ENCODE measurements at regions not wholly inside any gene's neighbourhood (a gene's known extent, or its start where the extent isn't known, plus 50 kb on each side); places are given as distances from the start of the nearest gene placed in this dataset.
A peak's percentile ranks its signal among the peaks of the same experiment; 100 is the strongest.

DNA sequence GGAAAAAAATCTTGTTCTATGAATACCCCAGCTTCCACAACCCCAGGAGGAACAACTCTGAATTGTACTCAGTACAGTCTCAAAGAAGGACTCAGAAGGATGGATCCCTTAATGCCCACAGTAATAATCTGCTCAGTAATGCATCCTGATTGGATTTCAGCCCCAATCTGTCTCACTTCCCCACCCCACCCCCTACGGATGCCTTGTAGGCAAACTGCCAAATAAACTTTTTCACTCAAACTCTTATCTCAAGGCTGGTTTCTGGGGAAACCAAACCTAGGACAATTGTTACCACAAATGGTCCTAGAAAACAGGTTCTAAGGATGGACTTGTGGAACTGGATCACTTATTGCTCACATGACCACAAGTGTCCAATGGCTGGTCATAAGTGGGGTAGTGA, 1021.8 kb upstream of the INTU start:
- no peak for FAIRE-seq
- DNase-seq (ENCODE audit: insufficient read length, low spot score): no peak
- TF ChIP-seq PAX5 (IDR thresholded peaks at IDR 0.05; ENCODE audit: insufficient read depth, low read length, severe bottlenecking) (no peak), SPI1 (IDR thresholded peaks at IDR 0.05; ENCODE audit: low read depth, low read length) (no peak), TAF1 (IDR thresholded peaks at IDR 0.05; ENCODE audit: low read depth, low read length) (no peak), POLR2A (IDR thresholded peaks at IDR 0.05; ENCODE audit: low read depth, low read length) (no peak), POU2F2 (IDR thresholded peaks at IDR 0.05; ENCODE audit: low read depth, low read length) (no peak), POLR2AphosphoS5 (IDR thresholded peaks at IDR 0.05; ENCODE audit: low read depth, low read length) (no peak)

DNA sequence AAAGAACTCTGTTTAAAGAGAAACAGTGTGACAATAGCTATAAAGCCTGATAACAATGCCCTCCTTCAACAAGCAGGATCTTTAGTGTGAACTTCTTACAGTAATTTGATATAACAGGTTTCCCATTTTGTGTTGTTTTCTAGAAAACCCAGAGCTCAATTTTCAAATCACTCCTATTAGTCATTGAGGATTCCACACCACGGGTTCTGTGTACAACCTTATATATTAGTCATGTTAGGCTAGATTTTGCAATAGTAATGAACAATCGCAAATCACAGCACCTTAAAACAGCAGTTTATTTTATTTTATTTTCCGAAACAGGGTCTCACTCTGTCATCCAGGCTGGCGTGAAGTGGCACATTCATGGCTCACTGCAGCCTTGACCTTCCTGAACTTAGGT, 1020.9 kb upstream of the INTU start:
- DNase-seq (ENCODE audit: insufficient read length, low spot score) (no peak), FAIRE-seq (no peak)
- no peak for TF ChIP-seq PAX5 (IDR thresholded peaks at IDR 0.05; ENCODE audit: insufficient read depth, low read length, severe bottlenecking)
- no peak for TF ChIP-seq POLR2AphosphoS5 (IDR thresholded peaks at IDR 0.05; ENCODE audit: low read depth, low read length)
- no peak for TF ChIP-seq SPI1 (IDR thresholded peaks at IDR 0.05; ENCODE audit: low read depth, low read length)
- no peak for TF ChIP-seq POLR2A (IDR thresholded peaks at IDR 0.05; ENCODE audit: low read depth, low read length)
- no peak for TF ChIP-seq TAF1 (IDR thresholded peaks at IDR 0.05; ENCODE audit: low read depth, low read length)
- TF ChIP-seq POU2F2 (IDR thresholded peaks at IDR 0.05; ENCODE audit: low read depth, low read length): no peak

DNA sequence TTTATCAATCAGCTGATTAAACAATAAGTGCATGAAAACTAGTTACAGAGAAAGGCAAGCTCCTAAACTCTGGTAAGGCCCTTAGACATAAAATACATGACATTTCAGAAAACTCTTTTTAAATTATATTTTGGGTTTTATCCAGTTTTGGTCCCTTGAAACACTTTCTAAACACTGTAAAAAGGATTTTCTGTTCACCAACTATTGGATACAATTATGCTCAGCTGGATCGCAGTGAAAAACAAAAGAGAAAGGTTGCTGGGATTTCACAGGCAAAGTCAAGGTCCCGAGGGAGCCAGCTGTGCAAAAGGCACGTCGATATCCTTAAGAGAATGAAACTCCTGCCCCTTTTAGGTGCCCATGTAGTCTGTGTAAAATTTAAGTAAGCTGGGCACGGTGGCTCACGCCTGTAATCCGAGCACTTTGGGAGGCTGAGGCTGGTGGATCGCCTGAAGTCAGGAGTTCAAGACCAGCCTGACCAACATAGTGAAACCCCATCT, 1018.4 kb upstream of the INTU start:
- DNase-seq (ENCODE audit: insufficient read length, low spot score): no peak
- FAIRE-seq: no peak
- no peak for TF ChIP-seq POU2F2 (IDR thresholded peaks at IDR 0.05; ENCODE audit: low read depth, low read length)
- no peak for TF ChIP-seq POLR2A (IDR thresholded peaks at IDR 0.05; ENCODE audit: low read depth, low read length)
- no peak for TF ChIP-seq PAX5 (IDR thresholded peaks at IDR 0.05; ENCODE audit: insufficient read depth, low read length, severe bottlenecking)
- TF ChIP-seq SPI1 (IDR thresholded peaks at IDR 0.05; ENCODE audit: low read depth, low read length): no peak
- TF ChIP-seq TAF1 (IDR thresholded peaks at IDR 0.05; ENCODE audit: low read depth, low read length): no peak
- no peak for TF ChIP-seq POLR2AphosphoS5 (IDR thresholded peaks at IDR 0.05; ENCODE audit: low read depth, low read length)

DNA sequence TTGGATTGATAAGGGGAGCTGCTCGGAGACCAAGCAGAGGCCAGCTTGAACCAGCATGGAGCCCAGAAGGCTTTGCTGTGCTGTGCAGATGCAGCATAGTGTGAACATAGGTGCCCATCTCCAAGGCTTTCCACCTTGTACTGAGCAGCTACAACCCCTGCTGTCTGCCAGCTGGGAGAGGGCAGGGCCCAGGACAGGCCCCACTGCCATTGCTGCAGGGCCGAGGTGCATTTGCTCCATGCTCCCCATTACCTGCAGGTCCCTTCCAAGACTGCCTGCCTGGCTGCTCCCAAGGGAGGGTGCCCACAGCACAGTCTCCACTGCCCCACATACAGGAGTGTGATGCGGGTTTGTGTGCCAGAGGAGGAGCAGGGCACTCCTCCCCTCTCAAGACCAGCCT, 1016.0 kb upstream of the INTU start:
- FAIRE-seq (no peak), DNase-seq (ENCODE audit: insufficient read length, low spot score) (no peak)
- no peak for TF ChIP-seq PAX5 (IDR thresholded peaks at IDR 0.05; ENCODE audit: insufficient read depth, low read length, severe bottlenecking)

DNA sequence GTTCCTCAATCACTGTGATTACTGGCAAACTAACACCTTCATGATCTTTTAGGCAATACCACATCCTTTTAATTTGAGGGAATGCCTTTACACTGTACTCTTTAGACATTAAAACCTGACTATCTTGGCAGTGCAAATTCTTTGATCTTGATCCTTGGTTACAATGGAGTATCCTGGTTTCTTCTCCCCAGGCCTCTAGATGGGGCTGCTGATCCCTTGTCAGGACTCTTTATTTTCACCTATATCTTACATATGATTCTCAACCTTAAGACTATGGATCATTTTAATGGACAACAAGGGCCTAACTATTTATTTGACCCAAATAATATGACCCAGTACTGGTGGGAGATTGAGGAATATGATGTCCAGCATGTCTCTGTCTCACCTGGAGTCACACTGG, 1005.5 kb upstream of the INTU start:
- no peak for FAIRE-seq
- TF ChIP-seq TAF1 (IDR thresholded peaks at IDR 0.05; ENCODE audit: low read depth, low read length) (no peak), PAX5 (IDR thresholded peaks at IDR 0.05; ENCODE audit: insufficient read depth, low read length, severe bottlenecking) (no peak), SPI1 (IDR thresholded peaks at IDR 0.05; ENCODE audit: low read depth, low read length) (no peak), POLR2AphosphoS5 (IDR thresholded peaks at IDR 0.05; ENCODE audit: low read depth, low read length) (no peak)

DNA sequence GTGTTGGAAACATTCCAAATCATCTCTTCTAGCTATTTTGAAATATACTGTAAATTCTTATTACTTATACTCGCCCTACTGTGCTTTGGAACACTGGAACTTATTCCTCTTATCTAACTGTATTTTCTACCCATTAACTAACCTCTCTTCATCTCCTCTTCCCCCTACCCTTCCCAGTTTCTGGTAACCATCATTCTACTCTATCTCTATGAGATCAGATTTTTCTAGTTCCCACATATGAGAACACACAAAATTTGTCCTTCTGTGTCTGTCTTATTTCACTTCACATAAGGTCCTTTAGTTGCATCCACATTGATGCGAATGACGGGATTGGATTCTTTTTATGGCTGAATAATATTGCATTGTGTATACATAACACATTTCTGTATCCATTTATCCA, 1003.8 kb upstream of the INTU start:
- FAIRE-seq (no peak), DNase-seq (ENCODE audit: insufficient read length, low spot score) (no peak)
- TF ChIP-seq POLR2AphosphoS5 (IDR thresholded peaks at IDR 0.05; ENCODE audit: low read depth, low read length) (no peak), TAF1 (IDR thresholded peaks at IDR 0.05; ENCODE audit: low read depth, low read length) (no peak), SPI1 (IDR thresholded peaks at IDR 0.05; ENCODE audit: low read depth, low read length) (no peak), POLR2A (IDR thresholded peaks at IDR 0.05; ENCODE audit: low read depth, low read length) (no peak), PAX5 (IDR thresholded peaks at IDR 0.05; ENCODE audit: insufficient read depth, low read length, severe bottlenecking) (no peak), POU2F2 (IDR thresholded peaks at IDR 0.05; ENCODE audit: low read depth, low read length) (no peak)

More for the DNA sequence above, 1005.5 kb upstream of the INTU start:
- no peak for DNase-seq (ENCODE audit: insufficient read length, low spot score)

DNA sequence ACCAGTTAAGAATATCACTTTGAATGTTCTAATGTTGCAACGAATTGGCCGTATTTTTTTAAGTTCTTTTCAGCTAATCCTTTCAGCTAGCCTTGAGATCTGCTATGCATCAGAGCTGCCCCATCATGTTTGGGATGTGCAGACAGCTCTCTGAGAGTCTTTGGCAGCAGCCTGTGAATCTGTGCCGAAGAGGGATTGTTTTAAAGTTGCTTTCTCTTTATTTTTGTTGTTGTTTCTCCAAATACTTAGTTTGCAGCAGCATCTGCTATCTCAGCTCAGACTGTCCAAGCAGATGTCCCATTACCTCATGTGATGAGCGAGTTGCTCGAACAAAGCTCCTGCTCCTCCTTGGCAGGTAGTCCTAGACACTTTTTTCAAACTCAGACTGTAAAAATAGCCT, 1002.5 kb upstream of the INTU start:
- no peak for DNase-seq (ENCODE audit: insufficient read length, low spot score)
- TF ChIP-seq SPI1 (IDR thresholded peaks at IDR 0.05; ENCODE audit: low read depth, low read length) (no peak), POU2F2 (IDR thresholded peaks at IDR 0.05; ENCODE audit: low read depth, low read length) (no peak), PAX5 (IDR thresholded peaks at IDR 0.05; ENCODE audit: insufficient read depth, low read length, severe bottlenecking) (no peak), POLR2A (IDR thresholded peaks at IDR 0.05; ENCODE audit: low read depth, low read length) (no peak), POLR2AphosphoS5 (IDR thresholded peaks at IDR 0.05; ENCODE audit: low read depth, low read length) (no peak), TAF1 (IDR thresholded peaks at IDR 0.05; ENCODE audit: low read depth, low read length) (no peak)
- no peak for FAIRE-seq

DNA sequence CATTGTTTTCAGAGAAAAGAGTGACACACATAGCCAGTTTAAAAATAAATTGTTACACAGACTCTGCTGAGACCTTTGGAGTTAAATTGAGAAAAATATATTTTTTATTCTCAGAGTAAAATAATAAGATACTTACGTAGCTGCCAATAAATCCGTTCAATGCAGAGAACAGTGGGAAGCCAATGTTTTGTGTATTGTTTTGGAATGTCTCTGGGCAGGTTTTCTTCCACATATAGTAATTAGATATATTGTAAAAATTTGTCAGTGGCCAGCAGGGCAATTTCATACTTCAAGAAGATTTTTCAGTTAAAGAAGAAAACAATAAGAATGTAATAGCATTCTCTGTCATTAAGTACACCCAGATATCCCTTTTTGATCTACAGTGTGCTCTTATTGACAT, 999.5 kb upstream of the INTU start:
- DNase-seq (ENCODE audit: insufficient read length, low spot score) (no peak), FAIRE-seq (no peak)
- TF ChIP-seq PAX5 (IDR thresholded peaks at IDR 0.05; ENCODE audit: insufficient read depth, low read length, severe bottlenecking) (no peak), POLR2A (IDR thresholded peaks at IDR 0.05; ENCODE audit: low read depth, low read length) (no peak), SPI1 (IDR thresholded peaks at IDR 0.05; ENCODE audit: low read depth, low read length) (no peak), TAF1 (IDR thresholded peaks at IDR 0.05; ENCODE audit: low read depth, low read length) (no peak), POLR2AphosphoS5 (IDR thresholded peaks at IDR 0.05; ENCODE audit: low read depth, low read length) (no peak), POU2F2 (IDR thresholded peaks at IDR 0.05; ENCODE audit: low read depth, low read length) (no peak)

DNA sequence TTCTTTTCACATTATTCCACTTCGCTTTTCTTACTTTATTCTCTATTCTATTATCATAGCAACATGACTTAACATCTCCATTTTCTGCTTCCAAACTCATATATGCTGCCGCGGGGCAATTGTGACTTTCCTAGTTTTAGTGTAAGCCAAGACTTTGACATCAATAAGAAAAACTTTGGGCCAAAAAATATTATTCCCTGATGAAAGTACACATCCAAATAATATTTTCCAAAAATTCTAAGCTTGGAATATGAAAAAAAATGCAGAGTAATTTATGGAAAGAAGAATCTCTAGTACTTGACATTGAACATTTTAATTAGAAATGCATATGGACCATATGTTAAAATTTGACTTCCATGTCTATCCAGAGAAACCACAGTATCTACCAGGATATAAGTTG, 995.1 kb upstream of the INTU start:
- FAIRE-seq (no peak), DNase-seq (ENCODE audit: insufficient read length, low spot score) (no peak)
- TF ChIP-seq SPI1 (IDR thresholded peaks at IDR 0.05; ENCODE audit: low read depth, low read length): no peak
- TF ChIP-seq TAF1 (IDR thresholded peaks at IDR 0.05; ENCODE audit: low read depth, low read length): no peak
- no peak for TF ChIP-seq PAX5 (IDR thresholded peaks at IDR 0.05; ENCODE audit: insufficient read depth, low read length, severe bottlenecking)
- TF ChIP-seq POU2F2 (IDR thresholded peaks at IDR 0.05; ENCODE audit: low read depth, low read length): no peak

DNA sequence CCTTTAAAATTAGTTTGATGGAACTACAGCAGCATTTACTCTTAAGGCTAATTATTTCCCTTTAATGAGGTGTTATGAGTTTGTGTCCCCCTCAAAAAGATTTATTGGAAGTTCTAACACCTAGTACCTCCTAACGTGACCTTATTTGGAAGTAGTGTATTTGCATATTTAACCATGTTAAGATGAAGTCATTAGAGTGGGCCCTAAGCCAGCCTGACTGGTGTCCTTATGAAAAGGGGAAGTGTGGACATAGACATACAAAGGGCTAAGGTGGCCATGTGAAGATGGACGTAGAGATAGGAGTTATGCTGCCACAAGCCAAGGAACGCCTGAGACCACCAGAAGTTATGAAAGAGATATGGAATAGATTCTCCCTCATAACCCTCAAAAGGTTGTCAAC, 985.4 kb upstream of the INTU start:
- DNase-seq (ENCODE audit: insufficient read length, low spot score) (no peak), FAIRE-seq (no peak)
- TF ChIP-seq POU2F2 (IDR thresholded peaks at IDR 0.05; ENCODE audit: low read depth, low read length) (no peak), SPI1 (IDR thresholded peaks at IDR 0.05; ENCODE audit: low read depth, low read length) (peak; percentile 44; the same call in 1 of the 2 replicates), POLR2AphosphoS5 (IDR thresholded peaks at IDR 0.05; ENCODE audit: low read depth, low read length) (no peak)
